Stimulated activated CD4-positive, alpha-beta T cell treated with anti-CD3 and anti-CD28 coated beads, Interleukin-12 subunit alpha, Interleukin-12 subunit beta, amount 100 ng/mL, for 24 hours (primary cell): ENCODE measurements at regions not wholly inside any gene's neighbourhood (a gene's known extent, or its start where the extent isn't known, plus 50 kb on each side); places are given as distances from the start of the nearest gene placed in this dataset.
"Not testable (repeated sequence)": the region's sequence is repeated elsewhere in the genome, so short reads cannot be mapped to it uniquely, and the experiment has no call there.

ENCODE experiments used
- DNase-seq, 2 experiments: peaks; one replicate each; pipeline ENCODE4 v3.0.0-alpha.2; 2020; ENCODE audit warnings: low read depth in 2 of 2

DNA sequence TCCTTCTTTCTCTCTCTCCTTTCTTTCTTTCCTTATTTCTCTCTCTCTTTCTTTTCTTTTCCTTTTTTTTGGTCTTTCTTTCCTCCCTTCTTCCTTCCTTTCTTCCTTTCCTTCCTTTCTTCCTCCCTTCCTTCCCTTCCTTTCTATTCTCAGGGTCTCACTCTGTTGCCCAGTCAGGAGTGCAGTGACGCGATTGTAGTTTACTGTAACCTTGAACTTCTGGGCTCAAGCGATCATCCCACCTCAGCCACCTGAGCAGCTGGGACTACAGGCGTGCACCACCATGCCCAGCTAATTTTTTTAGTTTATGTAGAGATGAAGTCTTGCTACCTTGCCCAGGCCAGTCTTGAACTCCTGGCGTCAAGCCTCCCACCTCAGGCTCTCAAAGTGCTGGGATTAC, 83.8 kb upstream of the PPM1B start:
- no peak for DNase-seq

DNA sequence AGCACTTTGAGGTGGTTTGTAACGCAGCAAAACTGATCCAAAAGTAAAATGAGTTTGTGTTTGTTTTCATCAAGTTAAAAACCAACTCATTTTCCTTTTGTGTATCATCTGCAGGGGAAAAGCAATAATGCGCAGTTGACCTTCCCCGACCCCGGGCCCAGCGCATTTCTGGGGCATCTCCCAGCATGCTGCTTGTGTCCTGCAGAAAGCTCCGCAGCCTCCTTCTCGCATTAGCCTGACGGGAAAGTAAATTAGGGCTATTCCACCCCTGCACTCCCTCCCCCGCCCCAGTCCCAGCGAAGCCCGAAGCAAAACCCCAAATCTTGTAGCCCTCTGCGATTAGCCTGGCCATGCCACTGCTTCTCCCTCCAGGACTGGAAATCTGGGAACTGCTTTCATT, 82.0 kb upstream of the PPM1B start:
- no peak for DNase-seq

DNA sequence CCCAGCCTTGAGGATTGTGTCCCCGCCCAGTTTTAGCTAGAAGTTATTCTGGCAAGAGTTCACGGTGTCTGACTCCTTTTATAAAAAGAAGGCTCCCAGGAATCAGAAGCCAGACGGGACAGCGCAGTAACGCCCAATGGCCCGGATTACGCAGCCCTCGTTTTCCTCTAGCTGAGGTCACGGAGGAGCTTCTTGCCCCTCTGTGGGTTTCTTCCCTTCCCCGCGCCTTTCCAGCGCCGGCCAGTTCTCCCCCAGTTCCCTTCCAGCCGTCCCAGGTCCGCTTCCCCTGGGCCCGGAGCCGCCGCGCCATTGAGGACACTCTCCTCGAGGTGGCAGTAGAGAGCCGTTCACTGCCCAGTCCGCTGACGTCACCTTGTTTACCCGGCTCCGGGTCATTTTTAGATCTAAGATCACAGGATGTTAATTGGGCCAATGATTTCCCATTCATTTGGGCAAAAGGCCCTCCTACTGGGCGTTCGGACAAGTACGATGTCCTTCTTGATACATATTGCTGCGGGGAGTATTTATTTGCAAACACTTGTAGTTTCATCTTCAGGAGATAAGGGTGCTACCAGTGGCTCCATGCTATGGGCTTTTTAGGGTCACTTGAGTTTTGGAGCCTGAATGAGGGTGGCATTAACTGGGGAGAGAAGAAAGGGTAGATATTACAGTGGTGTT, 81.5 kb upstream of the PPM1B start:
- DNase-seq, result peak; percentile 69 to 87

DNA sequence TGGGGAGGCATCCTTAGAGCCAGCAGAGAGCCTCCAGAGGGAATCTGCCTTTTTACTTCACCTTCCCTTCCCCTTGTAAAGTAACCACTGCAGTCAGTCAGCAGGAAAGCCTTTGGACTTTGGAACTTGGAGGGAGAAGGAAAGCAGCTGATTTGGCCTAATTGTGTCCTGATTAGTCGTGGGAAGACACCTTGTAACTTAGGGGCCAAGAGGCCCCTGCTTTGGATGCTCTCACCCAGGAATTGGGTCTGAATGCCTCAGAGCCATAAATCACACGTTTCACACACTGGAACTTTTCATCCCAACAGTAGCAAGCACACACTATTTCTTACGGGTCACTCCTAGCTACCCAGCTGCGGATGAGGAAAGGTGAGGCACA, 81.0 kb upstream of the PPM1B start:
- no peak for DNase-seq

DNA sequence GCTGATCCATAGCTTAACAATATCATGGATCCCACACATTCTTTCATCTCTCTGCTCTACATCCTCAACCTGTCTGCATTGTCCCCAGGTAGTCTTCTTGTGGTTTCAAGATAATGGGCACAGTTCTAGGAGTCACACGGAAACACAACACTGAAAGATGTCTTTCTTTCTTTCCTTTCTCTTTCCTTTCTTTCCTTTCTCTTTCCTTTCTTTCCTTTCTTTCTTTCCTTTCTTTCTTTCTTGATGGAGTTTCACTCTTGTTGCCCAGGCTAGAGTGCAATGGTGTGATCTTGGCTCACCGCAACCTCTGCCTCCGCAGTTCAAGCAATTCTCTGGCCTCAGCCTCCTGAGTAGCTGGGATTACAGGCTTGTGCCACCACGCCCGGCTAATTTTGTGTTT, 76.2 kb upstream of the PPM1B start:
- DNase-seq, result not testable (repeated sequence)

DNA sequence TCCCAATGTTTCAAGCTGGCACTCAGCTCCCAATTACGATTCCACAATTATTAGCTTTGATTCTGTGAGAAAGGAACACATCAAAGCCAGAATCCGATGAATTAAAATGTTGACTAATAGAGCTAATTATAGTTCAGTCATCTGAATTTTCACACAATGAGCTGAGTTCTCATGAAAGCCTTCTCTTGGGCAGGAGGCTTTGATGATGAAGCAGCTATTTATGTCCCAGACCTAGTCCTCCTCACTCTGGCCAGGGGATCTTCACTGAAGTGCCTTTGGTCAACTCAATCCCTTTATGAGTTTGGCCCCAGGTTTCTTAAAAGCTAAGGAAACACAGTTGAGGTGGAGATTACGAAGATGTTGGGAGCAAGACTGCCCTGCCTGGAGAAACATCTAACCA, 74.7 kb upstream of the PPM1B start:
- DNase-seq, result no peak

DNA sequence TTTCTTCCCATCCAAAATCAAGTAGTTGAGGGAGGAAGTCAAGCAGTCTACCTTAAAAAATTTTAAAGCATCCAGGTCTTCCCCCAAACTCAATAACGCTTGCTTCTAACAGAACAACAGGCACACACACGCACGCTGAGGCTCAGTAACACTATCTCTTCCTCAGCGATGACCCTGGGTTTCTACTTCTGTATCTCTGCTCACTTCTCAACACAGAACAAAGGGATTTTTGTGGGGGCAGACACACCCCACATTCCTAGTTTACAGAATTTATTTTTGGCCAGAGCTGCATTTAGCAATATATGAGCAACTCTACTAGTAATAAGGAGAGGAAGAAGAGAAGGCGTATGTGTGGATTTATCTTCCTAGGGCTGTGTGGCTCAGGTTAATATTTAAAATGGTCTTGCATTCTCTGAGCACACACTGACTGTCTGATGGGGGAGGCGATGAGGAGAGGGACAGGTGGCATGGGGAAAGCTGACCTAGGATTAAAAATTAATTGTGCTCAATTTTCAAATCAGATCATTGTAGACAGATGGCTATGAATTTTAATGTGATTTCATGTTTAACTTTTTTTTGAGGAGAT, 71.3 kb upstream of the PPM1B start:
- DNase-seq, result no peak

DNA sequence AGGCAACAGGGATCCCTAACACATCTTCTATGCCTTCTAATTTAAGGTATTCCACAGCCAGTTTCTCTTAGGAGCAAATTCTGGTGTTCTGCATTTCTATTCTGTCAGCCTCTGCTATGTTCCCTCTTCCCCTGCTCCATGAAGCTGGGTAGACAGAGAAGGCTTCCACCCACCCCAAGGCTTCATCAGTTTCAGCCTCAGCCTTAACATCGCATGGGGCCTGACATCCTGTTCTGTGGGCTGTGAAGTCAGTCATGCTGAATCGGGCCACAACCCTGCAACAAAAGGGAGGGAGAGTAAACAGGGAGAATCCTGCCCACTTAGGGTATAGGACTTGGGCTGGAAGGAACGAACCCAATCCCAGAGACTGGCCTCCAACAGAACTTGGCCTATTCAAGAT, 70.6 kb upstream of the PPM1B start:
- DNase-seq, result no peak

DNA sequence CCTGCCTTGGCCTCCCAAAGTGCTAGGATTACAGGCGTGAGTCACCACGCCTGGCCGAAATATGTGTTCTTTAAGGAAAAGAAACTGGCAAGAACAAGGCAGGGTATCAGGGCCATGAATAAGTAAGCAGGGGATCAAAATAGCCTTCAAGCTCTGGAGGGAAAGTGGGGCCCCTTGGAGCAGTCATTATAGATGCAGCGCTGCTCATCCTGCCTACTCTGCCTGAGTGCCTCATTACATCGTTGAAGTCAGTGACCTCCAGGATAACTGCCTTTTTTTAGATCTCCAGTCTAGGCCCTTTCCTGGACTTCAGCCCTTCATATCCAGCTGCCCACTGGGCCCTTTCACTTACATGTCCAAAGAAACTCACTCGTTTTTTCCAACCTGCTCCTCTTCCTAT, 69.8 kb upstream of the PPM1B start:
- no peak for DNase-seq

DNA sequence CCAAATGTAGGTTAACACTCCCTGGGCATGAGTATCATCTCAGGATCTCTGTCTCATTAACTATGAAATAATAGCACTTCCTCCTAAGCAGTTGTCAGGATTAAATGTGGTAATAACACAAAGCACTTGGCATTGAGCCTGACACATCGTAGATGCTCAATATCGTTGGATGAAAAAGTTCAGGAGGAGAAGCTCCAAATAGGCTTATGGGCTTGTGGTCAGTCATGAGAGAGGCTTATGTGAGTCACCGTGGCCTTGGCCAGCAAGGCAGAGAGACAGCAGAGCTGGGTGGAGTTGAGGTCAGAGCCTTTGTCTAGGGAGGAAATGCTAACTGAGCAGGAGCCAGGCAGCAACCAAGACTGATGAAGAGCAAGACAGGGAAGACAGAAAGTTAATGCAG, 68.3 kb upstream of the PPM1B start:
- DNase-seq, result no peak

DNA sequence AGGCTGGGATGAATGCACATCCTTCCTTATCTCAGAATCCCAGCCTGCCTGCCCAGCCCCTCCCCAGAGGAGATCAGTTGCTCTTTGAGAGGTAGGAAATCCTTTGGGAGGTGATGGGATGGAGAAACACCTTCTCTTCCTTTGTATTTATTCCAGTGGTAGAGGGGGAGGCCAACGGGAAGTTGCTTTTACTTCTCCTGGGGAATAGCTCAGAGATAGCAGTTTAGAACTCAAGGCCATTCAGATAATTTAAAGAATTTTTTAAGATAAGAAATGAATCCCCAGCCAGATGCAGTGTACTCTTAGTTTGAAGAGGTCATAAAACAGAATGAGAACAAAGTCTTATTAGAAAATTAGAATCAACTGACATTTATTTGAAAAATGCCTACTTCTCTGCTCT, 67.4 kb upstream of the PPM1B start:
- no peak for DNase-seq

DNA sequence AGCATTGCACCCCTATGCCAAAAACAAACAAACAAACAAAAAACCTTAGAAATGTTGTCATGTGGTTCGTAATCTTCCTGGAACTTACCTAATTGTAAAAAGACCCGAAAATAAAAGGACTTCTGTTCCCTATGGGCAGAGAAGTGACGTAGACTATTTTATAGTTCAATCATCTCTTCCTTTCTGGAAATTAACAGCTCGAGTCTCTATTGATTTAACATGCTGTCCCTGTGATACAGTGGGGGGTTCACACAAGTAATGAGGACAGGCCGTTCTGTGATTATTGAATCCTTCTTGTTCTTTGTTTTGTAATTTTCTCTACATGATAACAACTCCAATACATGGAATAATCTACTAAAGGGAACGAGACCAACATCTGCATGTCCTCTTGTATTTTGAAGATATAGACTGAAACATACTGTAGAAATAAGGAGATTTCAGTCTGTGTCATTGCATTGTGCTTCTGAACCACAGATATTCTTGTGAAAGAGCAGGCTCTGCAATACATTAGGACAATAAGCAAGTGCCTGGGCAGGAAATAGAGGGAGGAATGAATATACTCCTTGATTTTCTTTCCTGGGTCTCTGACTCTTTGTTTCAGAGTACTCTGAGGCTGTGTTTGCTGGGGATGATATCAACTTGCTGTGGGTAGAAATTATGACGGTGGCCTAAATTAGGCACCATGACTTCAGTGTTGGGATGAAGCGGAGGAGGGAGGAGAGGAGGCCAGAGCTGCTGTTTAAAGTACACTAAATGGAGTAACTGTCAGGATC, 65.7 kb upstream of the PPM1B start:
- DNase-seq, result no peak

DNA sequence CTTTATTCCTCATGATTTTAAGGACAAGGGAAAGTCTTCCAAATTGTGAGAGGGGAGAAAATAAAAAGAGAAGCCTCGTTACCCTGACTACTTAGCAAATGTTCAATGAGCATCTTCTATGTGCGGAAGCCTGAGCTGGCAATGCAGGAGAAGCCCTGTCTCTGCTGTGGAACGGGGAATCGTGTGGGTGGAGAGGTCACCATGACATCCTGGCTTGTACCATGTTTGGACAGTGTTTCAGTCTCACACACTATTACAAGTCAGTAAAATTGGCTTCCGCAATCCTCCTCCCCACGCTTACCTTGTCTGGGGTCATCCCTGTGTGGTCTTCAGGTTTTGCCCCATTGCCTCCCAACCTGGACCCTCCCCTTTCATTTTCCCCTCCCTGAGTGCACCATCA, 65.0 kb upstream of the PPM1B start:
- DNase-seq, result no peak

DNA sequence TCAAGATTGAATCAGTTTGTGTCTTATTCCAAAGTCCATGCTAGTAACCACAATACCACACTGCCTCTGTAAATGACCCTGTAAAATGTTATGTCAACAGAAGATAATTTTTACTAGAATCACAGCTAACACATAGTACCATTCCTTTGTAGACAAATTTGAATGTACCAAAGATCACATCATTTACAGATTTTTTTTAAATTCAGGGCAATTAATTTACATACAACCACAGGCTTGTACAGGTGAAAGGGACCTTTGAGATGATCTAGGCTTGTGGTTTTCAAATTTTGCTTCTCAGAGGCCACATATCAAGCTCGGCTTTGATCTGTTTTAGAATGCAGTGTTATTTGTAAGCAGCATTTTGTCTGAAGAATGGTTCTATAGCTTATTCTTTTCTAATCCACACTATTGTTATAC, 63.8 kb upstream of the PPM1B start:
- DNase-seq, result no peak

DNA sequence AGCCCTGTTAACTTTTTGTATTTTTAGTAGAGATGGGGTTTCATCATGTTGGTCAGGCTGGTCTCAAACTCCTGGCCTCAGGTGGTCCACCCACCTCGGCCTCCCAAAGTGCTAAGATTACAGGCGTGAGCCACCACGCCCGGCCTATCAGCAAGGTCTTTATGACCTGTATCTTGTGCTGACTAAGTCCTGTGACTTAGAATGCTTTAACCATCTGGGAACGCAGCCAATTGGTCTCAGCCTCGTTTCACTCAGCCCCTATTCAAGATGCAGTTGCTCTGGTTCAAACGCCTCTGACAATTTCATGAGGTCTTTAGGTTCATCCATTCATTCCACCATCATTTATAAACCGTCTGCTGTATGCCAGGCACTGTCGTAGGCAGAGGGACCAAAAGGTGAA, 62.2 kb upstream of the PPM1B start:
- not testable (repeated sequence) for DNase-seq

DNA sequence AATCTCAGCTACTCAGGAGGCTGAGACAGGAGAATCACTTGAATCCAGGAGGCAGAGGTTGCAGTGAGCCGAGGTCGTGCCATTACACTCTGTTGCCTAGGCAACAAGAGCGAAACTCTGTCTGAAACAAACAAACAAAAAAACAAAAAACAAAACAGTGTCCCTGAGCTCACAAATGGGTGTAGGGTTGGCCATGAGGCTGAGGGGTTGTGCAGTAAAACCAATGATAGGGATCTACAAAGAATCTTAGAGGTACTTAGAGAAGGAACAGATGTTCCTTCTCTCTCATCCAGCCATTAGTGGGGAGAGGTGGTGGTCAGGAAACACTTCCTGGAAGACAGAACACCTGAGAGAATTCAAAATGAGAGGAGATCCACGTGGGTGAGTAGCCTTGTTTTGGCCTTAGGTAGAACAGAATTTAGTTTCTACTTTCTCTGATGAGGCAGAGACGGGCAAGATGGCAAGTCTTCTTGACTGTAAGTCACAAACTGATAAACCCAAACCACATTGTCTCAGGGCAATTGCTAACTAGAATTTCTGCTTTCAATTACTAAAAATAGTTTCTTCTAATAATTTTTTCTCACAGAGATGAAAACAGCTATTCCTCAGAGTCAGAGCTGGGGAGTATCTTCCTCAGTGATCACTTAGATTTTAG, 61.5 kb upstream of the PPM1B start:
- DNase-seq, result no peak

DNA sequence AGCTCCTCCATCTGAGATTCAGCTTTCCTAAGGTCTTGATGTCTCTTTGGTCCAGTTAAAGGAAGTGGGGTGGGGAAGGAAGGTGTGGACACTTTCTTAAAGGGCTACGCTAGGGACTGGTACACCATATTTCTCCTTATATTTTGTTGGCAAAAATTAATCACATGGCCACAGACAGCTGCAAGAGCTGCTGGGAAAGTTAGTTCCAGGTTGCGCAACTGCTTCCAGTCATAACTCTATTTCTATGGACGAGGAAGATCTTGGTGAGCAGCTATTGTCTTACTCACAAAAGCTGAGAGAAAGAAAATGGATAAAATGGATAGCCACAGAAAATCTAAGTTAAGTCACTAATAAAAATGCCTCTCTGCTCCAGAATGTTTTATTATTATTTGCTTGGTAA, 60.7 kb upstream of the PPM1B start:
- DNase-seq, result no peak

DNA sequence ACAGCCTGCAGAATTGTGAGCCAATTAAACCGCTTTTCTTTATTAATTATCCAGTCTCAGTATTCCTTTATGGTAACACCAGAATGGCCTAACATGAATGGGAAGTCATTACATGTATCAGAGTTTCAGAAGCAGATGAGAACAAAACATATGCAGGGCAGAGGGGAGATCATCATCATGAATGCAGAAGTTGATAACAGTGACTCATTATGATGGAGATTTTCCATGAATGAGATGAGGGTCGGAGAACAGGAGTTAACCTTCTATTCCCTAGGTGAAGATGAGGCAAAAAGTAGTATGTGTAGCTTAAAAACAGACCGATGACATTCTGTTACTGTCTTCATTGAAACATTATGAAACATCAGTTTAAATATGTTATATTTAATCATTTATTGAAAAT, 59.5 kb upstream of the PPM1B start:
- no peak for DNase-seq

DNA sequence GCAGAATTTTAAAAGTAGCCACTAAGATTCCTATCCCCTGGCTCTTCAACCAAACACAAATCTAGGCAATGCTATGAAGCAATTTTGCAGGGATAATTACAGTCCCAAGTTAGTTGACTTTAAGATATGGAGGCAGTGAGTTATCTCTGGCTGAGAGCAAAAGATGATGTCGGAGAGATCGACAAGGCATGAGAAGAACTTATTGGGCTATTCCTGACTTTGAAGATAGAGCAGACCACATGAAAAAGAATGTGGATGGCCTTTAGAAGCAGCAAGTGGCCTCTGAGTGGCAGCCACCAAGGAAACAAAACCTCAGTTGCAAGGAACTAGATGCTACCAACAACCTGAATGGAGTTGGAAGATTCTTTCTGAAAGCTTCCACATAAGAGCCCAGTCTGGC, 58.2 kb upstream of the PPM1B start:
- no peak for DNase-seq

DNA sequence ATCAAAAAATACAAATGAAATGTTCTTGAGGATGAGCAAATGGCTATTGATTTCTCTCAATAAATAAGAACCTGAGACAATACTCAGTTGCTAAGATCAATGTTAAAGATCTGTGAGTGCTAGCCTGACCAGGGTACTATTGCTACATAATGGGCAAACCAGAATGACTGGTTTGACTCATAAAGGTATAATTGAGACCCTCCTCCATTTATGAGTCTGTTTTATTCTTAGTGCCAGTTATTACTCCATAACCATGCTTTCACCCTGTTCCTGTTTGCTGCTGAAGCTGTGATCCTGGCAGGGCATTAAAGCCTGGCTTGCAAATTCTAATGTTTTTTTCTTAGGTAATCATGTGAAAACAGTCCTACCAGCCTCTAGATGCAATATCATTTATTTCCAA, 56.6 kb upstream of the PPM1B start:
- DNase-seq, result no peak

DNA sequence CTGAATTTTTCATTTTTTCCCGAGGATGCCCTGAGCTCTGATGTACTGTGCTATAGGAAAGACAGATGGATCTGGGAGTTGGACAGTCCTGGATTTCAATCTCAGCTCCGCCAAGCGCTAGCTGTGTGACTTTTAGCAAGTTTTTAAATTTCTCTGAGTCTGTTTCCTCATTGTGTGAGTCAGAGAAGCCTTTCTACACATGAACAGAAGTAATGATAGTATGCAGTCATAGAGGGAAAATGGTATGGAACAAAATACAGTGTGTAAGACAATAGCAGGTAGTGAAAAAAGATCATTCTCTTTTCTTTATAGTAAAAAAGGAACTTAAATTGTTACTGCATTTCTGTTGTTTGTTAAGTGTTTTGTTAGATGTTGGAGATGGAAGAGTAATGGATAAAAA, 52.4 kb upstream of the PPM1B start:
- DNase-seq, result no peak

DNA sequence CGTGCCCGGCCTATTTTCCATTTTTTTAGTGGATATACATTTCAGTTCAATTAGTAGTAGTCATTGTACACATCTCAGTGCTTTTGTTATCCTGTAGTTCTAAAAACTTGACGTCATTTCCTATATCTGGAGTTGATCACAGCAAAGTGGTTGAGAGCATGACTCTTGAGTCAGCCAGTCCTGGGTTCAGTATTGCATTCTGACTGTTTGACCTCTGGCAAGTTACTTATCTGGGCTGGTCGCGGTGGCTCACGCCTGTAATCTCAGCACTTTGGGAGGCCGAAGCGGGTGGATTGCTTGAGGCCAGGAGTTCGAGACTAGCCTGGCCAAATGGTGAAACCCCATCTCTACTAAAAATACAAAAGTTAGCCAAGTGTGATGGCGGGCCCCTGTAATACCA, 50.4 kb upstream of the PPM1B start:
- DNase-seq, result no peak
